Natural killer cell (primary cell): ENCODE measurements at regions not wholly inside any gene's neighbourhood (a gene's known extent, or its start where the extent isn't known, plus 50 kb on each side); places are given as distances from the start of the nearest gene placed in this dataset.
A peak's percentile ranks its signal among the peaks of the same experiment; 100 is the strongest.

ENCODE experiments used
- ATAC-seq, 3 donors: fragments of 150-1000 bp in 2 of 3; fragments of 200-7000 bp in 1 of 3; cut with Tn5 transposase; 1 replicate in 1 of 3; 2 replicates in 2 of 3; pipeline ENCODE4 v1.10.0; 2021; ENCODE audit warnings: mild to moderate bottlenecking in 2 of 3, moderate library complexity in 2 of 3
- DNase-seq, 2 donors: peaks; one replicate each; pipeline versions ENCODE4 v3.0.0 to v3.0.0-alpha.2; 2013 to 2021; ENCODE audit warnings: mixed read lengths in 1 of 2
- H3K27ac ChIP-seq: one replicate; pipeline ENCODE4 v1.5.1; 2013; ENCODE audit warnings: mild to moderate bottlenecking, low read length
- H3K27me3 ChIP-seq: one replicate; pipeline ENCODE4 v1.6.1; 2013; ENCODE audit warnings: low read length; ENCODE audit not compliant: control insufficient read depth, insufficient read depth
- H3K36me3 ChIP-seq: one replicate; pipeline ENCODE4 v1.6.1; 2013; ENCODE audit warnings: low read length; ENCODE audit not compliant: control insufficient read depth, insufficient read depth
- H3K4me1 ChIP-seq: one replicate; pipeline ENCODE4 v1.6.1; 2013; ENCODE audit warnings: low read length; ENCODE audit not compliant: control insufficient read depth, insufficient read depth
- H3K4me3 ChIP-seq: one replicate; pipeline ENCODE4 v1.5.1; 2013; ENCODE audit warnings: low read length
- H3K9me3 ChIP-seq: one replicate; pipeline ENCODE4 v1.6.1; 2013; ENCODE audit warnings: low read length; ENCODE audit not compliant: control insufficient read depth, insufficient read depth
- H3K27ac Mint-ChIP-seq, 2 donors: one replicate each; pipeline ENCODE4 v1.8.0; 2022; ENCODE audit warnings: mild to moderate bottlenecking in 2 of 2, mixed read lengths in 2 of 2, moderate library complexity in 1 of 2
- H3K27me3 Mint-ChIP-seq, 2 donors: one replicate each; pipeline ENCODE4 v1.8.0; 2022; ENCODE audit warnings: low read depth in 2 of 2, mixed read lengths in 2 of 2
- H3K36me3 Mint-ChIP-seq: one replicate; pipeline ENCODE4 v1.8.0; 2022; ENCODE audit warnings: mixed read lengths
- H3K4me1 Mint-ChIP-seq, 2 donors: one replicate each; pipeline ENCODE4 v1.8.0; 2022; ENCODE audit warnings: mixed read lengths in 2 of 2
- H3K4me3 Mint-ChIP-seq: one replicate; pipeline ENCODE4 v1.8.0; 2022; ENCODE audit warnings: mild to moderate bottlenecking, moderate library complexity, mixed read lengths
- H3K9me3 Mint-ChIP-seq, 2 donors: one replicate each; pipeline ENCODE4 v1.8.0; 2022; ENCODE audit warnings: mixed read lengths in 2 of 2
- WGBS: methylation state at CpG from one replicate; pipeline ENCODE4 v1.1.7; 2013; ENCODE audit warnings: missing lambda C conversion rate; ENCODE audit not compliant: insufficient coverage; 5-methylcytosine and 5-hydroxymethylcytosine counted together
- intact Hi-C: fragments of 100-400 bp; cut with micrococcal nuclease; formaldehyde crosslinking; loops from one replicate; pipeline ENCODE4 v1.14.2; 2022
- TF ChIP-seq, protein P1 (sequence below): fragments of 200-600 bp; IDR thresholded peaks from one replicate; pipeline ENCODE4 v1.8.0; 2022; ENCODE audit warnings: antibody characterized with exemption

DNA sequence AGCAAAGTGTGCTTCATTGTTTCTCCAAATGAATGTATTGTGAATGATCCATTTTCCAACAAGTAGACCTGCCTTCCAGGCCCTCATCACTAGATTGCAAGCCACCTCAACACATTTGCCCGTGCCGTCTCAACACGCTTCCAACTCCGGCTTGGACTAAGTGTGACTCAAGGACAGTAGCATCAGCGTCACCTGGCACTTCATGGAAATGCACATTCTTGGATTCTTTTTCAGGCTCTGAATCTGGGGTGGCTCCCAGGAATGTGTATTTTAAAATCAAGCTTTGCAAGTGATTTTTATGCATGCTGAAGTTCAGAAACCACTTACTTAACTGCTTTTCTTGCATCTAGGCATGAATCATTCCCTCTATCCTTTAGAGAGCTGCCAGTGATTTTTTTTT is 129.6 kb upstream of the EEF1E1 start:
- H3K27ac Mint-ChIP-seq: no peak overlapping the region
- DNase-seq (no peak), ATAC-seq (no peak)
- H3K4me3 Mint-ChIP-seq: no peak overlapping the region
- 81% methylated on average over 5 of the region's 5 CpGs for WGBS
- H3K9me3 Mint-ChIP-seq: no peaks in the 10 kb centered on the region
- H3K27me3 Mint-ChIP-seq: peaks cover 6 to 9% of the 10 kb centered on the region in 2 donors
- no peaks in the 10 kb centered on the region for H3K36me3 ChIP-seq
- no peak overlapping the region for H3K4me3 ChIP-seq
- TF ChIP-seq, protein P1, sequence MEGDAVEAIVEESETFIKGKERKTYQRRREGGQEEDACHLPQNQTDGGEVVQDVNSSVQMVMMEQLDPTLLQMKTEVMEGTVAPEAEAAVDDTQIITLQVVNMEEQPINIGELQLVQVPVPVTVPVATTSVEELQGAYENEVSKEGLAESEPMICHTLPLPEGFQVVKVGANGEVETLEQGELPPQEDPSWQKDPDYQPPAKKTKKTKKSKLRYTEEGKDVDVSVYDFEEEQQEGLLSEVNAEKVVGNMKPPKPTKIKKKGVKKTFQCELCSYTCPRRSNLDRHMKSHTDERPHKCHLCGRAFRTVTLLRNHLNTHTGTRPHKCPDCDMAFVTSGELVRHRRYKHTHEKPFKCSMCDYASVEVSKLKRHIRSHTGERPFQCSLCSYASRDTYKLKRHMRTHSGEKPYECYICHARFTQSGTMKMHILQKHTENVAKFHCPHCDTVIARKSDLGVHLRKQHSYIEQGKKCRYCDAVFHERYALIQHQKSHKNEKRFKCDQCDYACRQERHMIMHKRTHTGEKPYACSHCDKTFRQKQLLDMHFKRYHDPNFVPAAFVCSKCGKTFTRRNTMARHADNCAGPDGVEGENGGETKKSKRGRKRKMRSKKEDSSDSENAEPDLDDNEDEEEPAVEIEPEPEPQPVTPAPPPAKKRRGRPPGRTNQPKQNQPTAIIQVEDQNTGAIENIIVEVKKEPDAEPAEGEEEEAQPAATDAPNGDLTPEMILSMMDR: no peak
- H3K9me3 ChIP-seq: no peaks in the 10 kb centered on the region
- no peaks in the 10 kb centered on the region for H3K4me1 Mint-ChIP-seq
- no peak overlapping the region for H3K27ac ChIP-seq
- intact Hi-C loops: no loop called here
- no peaks in the 10 kb centered on the region for H3K27me3 ChIP-seq
- H3K36me3 Mint-ChIP-seq: no peaks in the 10 kb centered on the region
- H3K4me1 ChIP-seq: no peaks in the 10 kb centered on the region

DNA sequence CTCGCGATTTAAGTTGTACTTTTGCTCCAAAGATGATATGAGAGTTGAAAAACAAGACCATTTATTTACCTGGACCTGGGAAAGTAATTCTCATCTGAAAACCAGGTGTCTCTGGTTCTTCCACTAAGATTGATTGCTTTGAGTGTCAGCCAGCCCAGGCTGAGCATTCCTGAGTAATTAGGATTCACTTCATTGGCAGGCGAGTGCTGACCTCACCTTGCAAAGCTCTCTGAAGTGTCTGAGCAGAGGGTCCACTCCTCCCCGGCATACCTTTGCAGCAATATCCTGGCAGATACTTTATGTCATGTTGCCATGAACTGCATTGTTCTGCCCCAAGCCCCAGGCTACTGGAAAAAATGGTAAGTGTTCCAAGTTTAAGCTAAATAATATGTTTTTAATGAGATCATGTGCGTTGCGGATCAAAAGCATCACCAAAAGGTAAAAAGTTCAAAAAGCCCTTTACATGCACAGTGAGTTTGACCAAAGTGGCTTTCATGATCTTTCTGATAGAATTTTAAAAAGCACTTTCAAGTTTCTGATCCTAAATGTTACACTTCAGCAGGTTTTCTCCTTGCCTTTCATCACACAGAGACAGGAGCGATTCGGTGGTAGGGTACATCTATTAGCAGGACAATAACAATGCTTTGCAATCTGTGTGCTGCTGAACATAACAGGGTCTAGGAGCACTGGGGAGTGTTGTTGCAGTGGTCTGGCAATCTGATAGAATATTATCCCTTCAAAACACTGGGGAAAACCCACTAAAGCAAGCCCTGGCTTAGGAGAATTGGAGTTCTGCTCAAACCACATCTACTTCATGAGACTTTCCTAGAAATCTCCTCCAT is 127.8 kb upstream of the EEF1E1 start:
- Mint-ChIP-seq H3K27me3 (peaks cover 2 to 5% of the 10 kb centered on the region in 2 donors), H3K4me3 (no peak overlapping the region), H3K9me3 (no peaks in the 10 kb centered on the region), H3K36me3 (no peaks in the 10 kb centered on the region), H3K27ac (no peak overlapping the region), H3K4me1 (no peaks in the 10 kb centered on the region)
- ATAC-seq: no peak
- H3K4me1 ChIP-seq: no peaks in the 10 kb centered on the region
- DNase-seq: no peak
- no peaks in the 10 kb centered on the region for H3K27me3 ChIP-seq
- H3K9me3 ChIP-seq: no peaks in the 10 kb centered on the region
- H3K4me3 ChIP-seq: no peak overlapping the region
- no peaks in the 10 kb centered on the region for H3K36me3 ChIP-seq
- intact Hi-C loops: no loop called here
- TF ChIP-seq, protein P1: no peak
- no peak overlapping the region for H3K27ac ChIP-seq
- 75% methylated on average over 8 of the region's 8 CpGs for WGBS

DNA sequence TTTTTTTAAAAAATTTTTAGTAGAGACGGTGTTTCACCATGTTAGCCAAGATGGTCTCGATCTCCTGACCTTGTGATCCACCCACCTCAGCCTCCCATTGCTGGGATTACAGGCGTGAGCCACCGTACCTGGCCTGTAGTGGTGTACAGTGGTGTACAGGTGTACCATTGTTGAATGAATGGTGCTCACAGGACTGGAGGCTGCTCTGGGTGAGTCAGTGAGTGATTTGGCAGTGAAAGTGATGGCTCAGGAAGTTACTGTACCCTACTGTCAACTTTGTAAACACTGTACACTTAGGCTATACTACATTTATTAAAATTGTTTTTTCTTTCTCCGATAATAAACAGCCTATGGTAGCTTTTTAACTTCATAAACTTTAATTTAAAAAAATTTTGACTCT is 122.8 kb upstream of the EEF1E1 start:
- 93% methylated on average over 4 of the region's 5 CpGs for WGBS
- TF ChIP-seq, protein P1: no peak
- intact Hi-C loops: no loop called here
- Histone ChIP-seq H3K27me3 (no peaks in the 10 kb centered on the region), H3K4me1 (no peaks in the 10 kb centered on the region), H3K9me3 (no peaks in the 10 kb centered on the region), H3K4me3 (no peak overlapping the region), H3K36me3 (no peaks in the 10 kb centered on the region), H3K27ac (no peak overlapping the region)
- no peaks in the 10 kb centered on the region for H3K4me1 Mint-ChIP-seq
- H3K27me3 Mint-ChIP-seq: peaks cover 0 to 2% of the 10 kb centered on the region in 2 donors
- no peaks in the 10 kb centered on the region for H3K36me3 Mint-ChIP-seq
- DNase-seq (no peak), ATAC-seq (peak in 1 of 3 donors; percentile 39)
- no peak overlapping the region for H3K4me3 Mint-ChIP-seq
- no peak overlapping the region for H3K27ac Mint-ChIP-seq
- H3K9me3 Mint-ChIP-seq: no peaks in the 10 kb centered on the region

DNA sequence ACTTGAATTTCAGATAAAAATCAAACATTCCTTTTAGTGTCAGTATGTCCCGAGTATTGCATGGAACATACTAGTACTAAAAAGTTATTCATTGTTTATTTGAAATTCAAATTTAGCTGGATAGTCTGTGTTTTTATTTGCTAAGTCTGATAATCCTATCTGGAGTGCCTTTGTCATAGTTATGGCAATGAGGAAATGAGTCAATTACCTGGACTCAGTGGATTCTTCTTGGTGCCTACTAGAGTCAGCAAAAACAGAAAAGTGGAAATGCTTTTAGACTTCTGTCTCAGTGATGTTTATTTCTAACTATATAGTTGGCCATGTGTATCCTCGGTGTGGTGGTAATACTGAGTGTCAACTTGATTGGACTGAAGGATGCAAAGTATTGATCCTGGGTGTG is 121.3 kb upstream of the EEF1E1 start:
- DNase-seq (no peak), ATAC-seq (no peak)
- Mint-ChIP-seq H3K27ac (no peak overlapping the region), H3K4me1 (no peaks in the 10 kb centered on the region), H3K36me3 (no peaks in the 10 kb centered on the region), H3K27me3 (peaks cover 0 to 2% of the 10 kb centered on the region in 2 donors), H3K9me3 (no peaks in the 10 kb centered on the region), H3K4me3 (no peak overlapping the region)
- Histone ChIP-seq H3K4me3 (no peak overlapping the region), H3K27me3 (no peaks in the 10 kb centered on the region), H3K27ac (no peak overlapping the region), H3K4me1 (no peaks in the 10 kb centered on the region), H3K9me3 (no peaks in the 10 kb centered on the region), H3K36me3 (no peaks in the 10 kb centered on the region)
- intact Hi-C loops: no loop called here
- TF ChIP-seq, protein P1: no peak
- WGBS: 83% methylated on average over 1 of the region's 2 CpGs
